ENCODE measurements at regions not wholly inside any gene's neighbourhood (a gene's known extent, or its start where the extent isn't known, plus 50 kb on each side); places are given as distances from the start of the nearest gene placed in this dataset.

DNA sequence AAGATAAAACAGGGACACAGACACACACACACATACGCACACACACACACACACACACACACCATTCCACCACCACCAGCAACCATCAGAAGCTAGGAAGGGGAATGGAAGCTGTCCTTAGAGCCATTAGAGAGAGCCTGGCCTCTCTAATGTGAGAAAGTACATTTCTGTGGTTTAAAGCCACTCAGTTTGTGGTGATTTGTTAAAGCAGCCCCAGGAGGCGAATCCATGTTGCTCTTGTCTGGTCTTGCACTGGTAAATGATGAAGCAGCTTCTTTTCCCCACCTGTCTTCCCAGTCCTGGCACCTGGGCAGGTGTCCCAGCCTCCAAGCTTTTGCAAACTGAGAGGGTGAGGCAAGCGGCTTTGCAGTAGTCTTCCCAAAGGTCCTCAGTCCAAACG lies 118.9 kb upstream of the KL start:
- peak overlapping the region; percentile 36 for H2AFZ ChIP-seq (ENCODE audit: insufficient read depth, low read depth, low read length, poor library complexity, severe bottlenecking)
- TF ChIP-seq CTCF (IDR thresholded peaks at IDR 0.05), result no peak
- H3K27ac ChIP-seq (ENCODE audit: low read depth in 1 of 2, low read length in 2 of 2), result no peak overlapping the region
- Mint-ChIP-seq H3K4me1 (peaks cover 23% of the 10 kb centered on the region), H3K27ac (no peak overlapping the region), H3K36me3 (no peaks in the 10 kb centered on the region), H3K4me3 (no peak overlapping the region), H3K27me3 (ENCODE audit: low read depth in 3 of 3) (peaks cover 0 to 3% (median 2%) of the 10 kb centered on the region in 3 donors), H3K9me3 (peaks cover 10 to 20% (median 17%) of the 10 kb centered on the region in 7 donors)
- no peaks in the 10 kb centered on the region for H3K27me3 ChIP-seq (ENCODE audit: control insufficient read depth in 2 of 2, insufficient read depth in 2 of 2, low read length in 2 of 2)
- WGBS (ENCODE audit: insufficient coverage), result 100% methylated on average over 1 of the region's 4 CpGs
- no peaks in the 10 kb centered on the region for H3K79me2 ChIP-seq (ENCODE audit: insufficient read depth, low read length)
- peaks cover 0 to 10% of the 10 kb centered on the region in 2 donors for H3K9me3 ChIP-seq (replicated peaks in 1 of 2; ENCODE audit: control insufficient read depth in 1 of 2, insufficient read depth in 1 of 2, low read length in 2 of 2)
- intact Hi-C loops (cut with micrococcal nuclease), result no loop called here
- peaks cover 7 to 19% of the 10 kb centered on the region in 2 donors for H3K4me1 ChIP-seq (ENCODE audit: control insufficient read depth in 1 of 2, insufficient read depth in 2 of 2, low read length in 2 of 2)
- no peaks in the 10 kb centered on the region for H3K36me3 ChIP-seq (replicated peaks in 1 of 2; ENCODE audit: control insufficient read depth in 1 of 2, insufficient read depth in 2 of 2, low read length in 2 of 2)
- H4K20me1 ChIP-seq (ENCODE audit: insufficient read depth, low read length), result no peaks in the 10 kb centered on the region
- no peak overlapping the region for H3K4me3 ChIP-seq (replicated peaks in 1 of 3; ENCODE audit: low read depth in 2 of 3, low read length in 3 of 3)
- no peak for DNase-seq
- no peak overlapping the region for H3K4me2 ChIP-seq (replicated peaks; ENCODE audit: extremely low read depth, low read length, poor library complexity, severe bottlenecking)
- H3K9ac ChIP-seq (ENCODE audit: insufficient read depth, low read length, poor library complexity, severe bottlenecking), result no peak overlapping the region

DNA sequence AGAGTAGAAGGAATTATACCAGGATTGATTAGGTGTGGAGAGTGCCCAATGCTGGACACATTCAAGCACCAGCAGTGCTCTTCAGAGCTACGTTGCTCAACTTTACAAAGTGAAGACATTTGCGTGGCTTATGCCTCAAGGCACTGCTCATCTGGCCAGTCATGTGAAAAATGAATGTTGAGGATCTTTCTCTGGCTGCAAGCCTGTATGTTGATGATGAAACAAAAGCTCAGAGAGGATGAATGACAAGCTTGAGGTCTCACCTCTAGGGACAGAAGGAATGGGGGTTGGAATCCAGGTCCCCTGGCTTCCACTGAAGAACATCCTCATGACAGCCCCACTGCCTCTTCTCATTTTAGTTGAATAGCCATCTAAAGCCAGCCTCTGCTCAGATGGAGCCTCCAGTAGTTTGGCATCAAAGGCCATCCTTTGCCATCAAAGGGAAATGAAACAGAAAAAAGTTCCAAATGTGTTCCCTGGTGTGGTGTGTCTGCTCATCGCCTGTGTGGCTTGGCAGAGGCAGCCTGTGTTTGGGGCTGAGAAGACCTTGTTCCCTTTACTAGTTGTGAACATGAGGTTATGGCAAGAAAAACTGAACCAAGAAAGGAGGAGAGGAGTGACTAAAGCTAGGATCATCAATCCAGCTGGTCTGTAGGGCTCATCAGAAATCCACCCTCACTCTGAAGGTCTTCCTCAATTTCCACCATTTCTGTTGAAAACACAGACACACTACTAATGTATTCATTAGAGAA lies 114.0 kb upstream of the KL start:
- Mint-ChIP-seq H3K9me3 (peaks cover 0 to 8% (median 2%) of the 10 kb centered on the region in 7 donors), H3K36me3 (no peaks in the 10 kb centered on the region), H3K27ac (no peak overlapping the region), H3K27me3 (ENCODE audit: low read depth in 3 of 3) (peaks cover 0 to 4% (median 2%) of the 10 kb centered on the region in 3 donors), H3K4me3 (no peak overlapping the region), H3K4me1 (peaks cover 10% of the 10 kb centered on the region)
- H3K4me2 ChIP-seq (replicated peaks; ENCODE audit: extremely low read depth, low read length, poor library complexity, severe bottlenecking), result no peak overlapping the region
- H3K9me3 ChIP-seq (replicated peaks in 1 of 2; ENCODE audit: control insufficient read depth in 1 of 2, insufficient read depth in 1 of 2, low read length in 2 of 2), result no peaks in the 10 kb centered on the region
- no peak for TF ChIP-seq CTCF (IDR thresholded peaks at IDR 0.05)
- no peak for DNase-seq
- H3K27ac ChIP-seq (ENCODE audit: low read depth in 1 of 2, low read length in 2 of 2), result no peak overlapping the region
- intact Hi-C loops (cut with micrococcal nuclease), result no loop called here
- H3K79me2 ChIP-seq (ENCODE audit: insufficient read depth, low read length), result no peaks in the 10 kb centered on the region
- H3K4me1 ChIP-seq (ENCODE audit: control insufficient read depth in 1 of 2, insufficient read depth in 2 of 2, low read length in 2 of 2), result no peaks in the 10 kb centered on the region
- no peaks in the 10 kb centered on the region for H4K20me1 ChIP-seq (ENCODE audit: insufficient read depth, low read length)
- H3K9ac ChIP-seq (ENCODE audit: insufficient read depth, low read length, poor library complexity, severe bottlenecking), result no peak overlapping the region
- H3K27me3 ChIP-seq (ENCODE audit: control insufficient read depth in 2 of 2, insufficient read depth in 2 of 2, low read length in 2 of 2), result no peaks in the 10 kb centered on the region
- no peak overlapping the region for H2AFZ ChIP-seq (ENCODE audit: insufficient read depth, low read depth, low read length, poor library complexity, severe bottlenecking)
- H3K4me3 ChIP-seq (replicated peaks in 1 of 3; ENCODE audit: low read depth in 2 of 3, low read length in 3 of 3), result no peak overlapping the region
- H3K36me3 ChIP-seq (replicated peaks in 1 of 2; ENCODE audit: control insufficient read depth in 1 of 2, insufficient read depth in 2 of 2, low read length in 2 of 2), result no peaks in the 10 kb centered on the region
- 60% methylated on average over 1 of the region's 3 CpGs for WGBS (ENCODE audit: insufficient coverage)

All from CD14-positive monocyte (primary cell).